Epithelial cell of esophagus (primary cell): ENCODE measurements at regions not wholly inside any gene's neighbourhood (a gene's known extent, or its start where the extent isn't known, plus 50 kb on each side); places are given as distances from the start of the nearest gene placed in this dataset.
A peak's percentile ranks its signal among the peaks of the same experiment; 100 is the strongest.
"Not testable (repeated sequence)": the region's sequence is repeated elsewhere in the genome, so short reads cannot be mapped to it uniquely, and the experiment has no call there.

Experiments used
- DNase-seq: peaks from one replicate; pipeline ENCODE4 v3.0.0; 2010; ENCODE audit warnings: low read depth
- H3K4me3 ChIP-seq: 2 replicates; pipeline ENCODE4 v1.5.1; 2011; ENCODE audit warnings: mild to moderate bottlenecking, low read length, control low read depth
- CTCF ChIP-seq: IDR thresholded peaks from 2 replicates; pipeline ENCODE4 v1.5.1; 2011; ENCODE audit warnings: low read depth, mild to moderate bottlenecking, low read length, control low read depth, inconsistent platforms; ENCODE audit not compliant: insufficient read depth; ENCODE audit errors: missing control alignments

- DNase-seq: peak; percentile 81
- no peak for TF ChIP-seq CTCF
- peak overlapping the region; percentile 27 for H3K4me3 ChIP-seq
These were observed 116.1 kb upstream of the ZNF516 start for GRCh38 chr18:76610933-76611749.

DNA sequence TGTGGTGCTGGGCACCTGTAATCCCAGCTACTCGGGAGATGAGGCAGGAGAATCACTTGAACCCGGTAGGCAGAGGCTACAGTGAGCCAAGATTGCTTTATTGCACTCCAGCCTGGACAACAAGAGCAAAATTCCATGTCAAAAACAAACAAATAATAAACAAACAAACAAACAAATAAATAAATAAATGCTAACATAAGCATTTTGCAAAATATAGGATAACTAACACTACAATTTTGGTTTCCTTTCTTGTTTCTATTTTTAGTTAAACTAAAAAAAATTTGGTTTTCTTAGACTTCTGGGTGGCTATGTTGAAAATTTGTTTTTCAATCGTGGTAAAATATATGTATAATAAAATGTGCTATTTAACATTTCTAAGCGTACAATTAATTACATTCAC, 115.0 kb upstream of the ZNF516 start:
- no peak for TF ChIP-seq CTCF
- H3K4me3 ChIP-seq: no peak overlapping the region
- no peak for DNase-seq

- TF ChIP-seq CTCF: no peak
- DNase-seq: no peak
- H3K4me3 ChIP-seq: no peak overlapping the region
These were observed 110.4 kb upstream of the ZNF516 start for GRCh38 chr18:76605341-76605929.

GRCh38 chr18:76604935-76605240, 109.8 kb upstream of the ZNF516 start:
- TF ChIP-seq CTCF: no peak
- H3K4me3 ChIP-seq: no peak overlapping the region
- peak; percentile 94 for DNase-seq

- DNase-seq: no peak
- H3K4me3 ChIP-seq: no peak overlapping the region
- TF ChIP-seq CTCF: no peak
These were observed 109.3 kb upstream of the ZNF516 start for GRCh38 chr18:76604108-76604934.

DNA sequence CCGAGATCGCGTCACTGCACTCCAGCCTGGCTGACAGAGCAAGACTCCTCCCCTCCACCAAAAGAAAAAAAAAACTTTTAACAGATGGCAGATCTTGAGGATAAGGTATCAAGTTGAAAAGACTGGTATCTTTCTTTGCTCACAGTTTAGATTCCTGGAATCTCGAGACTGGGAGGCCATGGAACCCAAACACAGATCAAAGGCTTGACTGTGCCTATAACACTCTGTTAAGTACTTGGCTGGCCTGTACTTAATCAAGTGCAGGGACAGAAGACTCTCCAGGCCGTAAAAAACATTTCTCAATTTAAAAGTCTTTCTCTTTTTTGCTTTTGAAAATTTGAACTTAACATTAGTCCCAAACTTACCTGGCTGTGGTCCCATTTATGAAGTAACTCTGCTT, 107.1 kb upstream of the ZNF516 start:
- no peak for DNase-seq
- no peak overlapping the region for H3K4me3 ChIP-seq
- no peak for TF ChIP-seq CTCF

DNA sequence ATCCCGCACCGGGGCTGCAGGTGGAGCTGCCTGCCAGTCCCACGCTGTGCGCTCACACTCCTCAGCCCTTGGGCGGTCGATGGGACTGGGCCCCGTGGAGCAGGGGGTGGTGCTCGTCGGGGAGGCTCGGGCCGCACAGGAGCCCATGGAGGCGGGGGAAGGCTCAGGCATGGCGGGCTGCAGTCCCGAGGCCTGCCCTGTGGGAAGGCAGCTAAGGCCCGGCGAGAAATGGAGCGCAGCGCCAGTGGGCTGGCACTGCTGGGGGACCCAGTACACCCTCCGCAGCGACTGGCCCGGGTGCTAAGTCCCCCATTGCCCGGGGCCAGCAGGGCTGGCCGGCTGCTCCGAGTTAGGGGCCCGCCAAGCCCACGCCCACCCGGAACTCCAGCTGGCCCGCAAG, 105.0 kb upstream of the ZNF516 start:
- not testable (repeated sequence) for DNase-seq, H3K4me3 ChIP-seq
